ENCODE measurements at regions not wholly inside any gene's neighbourhood (a gene's known extent, or its start where the extent isn't known, plus 50 kb on each side); places are given as distances from the start of the nearest gene placed in this dataset.

GRCh38 chr12:91778938-91779400 lies 366.7 kb downstream of the BTG1 start:
- TF ChIP-seq, protein P1, sequence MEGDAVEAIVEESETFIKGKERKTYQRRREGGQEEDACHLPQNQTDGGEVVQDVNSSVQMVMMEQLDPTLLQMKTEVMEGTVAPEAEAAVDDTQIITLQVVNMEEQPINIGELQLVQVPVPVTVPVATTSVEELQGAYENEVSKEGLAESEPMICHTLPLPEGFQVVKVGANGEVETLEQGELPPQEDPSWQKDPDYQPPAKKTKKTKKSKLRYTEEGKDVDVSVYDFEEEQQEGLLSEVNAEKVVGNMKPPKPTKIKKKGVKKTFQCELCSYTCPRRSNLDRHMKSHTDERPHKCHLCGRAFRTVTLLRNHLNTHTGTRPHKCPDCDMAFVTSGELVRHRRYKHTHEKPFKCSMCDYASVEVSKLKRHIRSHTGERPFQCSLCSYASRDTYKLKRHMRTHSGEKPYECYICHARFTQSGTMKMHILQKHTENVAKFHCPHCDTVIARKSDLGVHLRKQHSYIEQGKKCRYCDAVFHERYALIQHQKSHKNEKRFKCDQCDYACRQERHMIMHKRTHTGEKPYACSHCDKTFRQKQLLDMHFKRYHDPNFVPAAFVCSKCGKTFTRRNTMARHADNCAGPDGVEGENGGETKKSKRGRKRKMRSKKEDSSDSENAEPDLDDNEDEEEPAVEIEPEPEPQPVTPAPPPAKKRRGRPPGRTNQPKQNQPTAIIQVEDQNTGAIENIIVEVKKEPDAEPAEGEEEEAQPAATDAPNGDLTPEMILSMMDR (IDR thresholded peaks at IDR 0.05) = no peak
- TF ChIP-seq POLR2AphosphoS5 (IDR thresholded peaks at IDR 0.05; ENCODE audit: insufficient read depth in 1 of 2, low read depth in 1 of 2) = peak in 1 of 2 donors; percentile 62
